SH-SY5Y (cell line): ENCODE measurements at regions not wholly inside any gene's neighbourhood (a gene's known extent, or its start where the extent isn't known, plus 50 kb on each side); places are given as distances from the start of the nearest gene placed in this dataset.

Experiments
- GATA2 ChIP-seq: IDR thresholded peaks from 2 replicates; pipeline ENCODE4 v1.6.1; 2011; ENCODE audit warnings: mild to moderate bottlenecking, low read depth, low read length
- GATA3 ChIP-seq: IDR thresholded peaks from 2 replicates; pipeline ENCODE4 v1.6.1; 2011; ENCODE audit warnings: low read depth, mild to moderate bottlenecking, low read length, moderate library complexity

DNA sequence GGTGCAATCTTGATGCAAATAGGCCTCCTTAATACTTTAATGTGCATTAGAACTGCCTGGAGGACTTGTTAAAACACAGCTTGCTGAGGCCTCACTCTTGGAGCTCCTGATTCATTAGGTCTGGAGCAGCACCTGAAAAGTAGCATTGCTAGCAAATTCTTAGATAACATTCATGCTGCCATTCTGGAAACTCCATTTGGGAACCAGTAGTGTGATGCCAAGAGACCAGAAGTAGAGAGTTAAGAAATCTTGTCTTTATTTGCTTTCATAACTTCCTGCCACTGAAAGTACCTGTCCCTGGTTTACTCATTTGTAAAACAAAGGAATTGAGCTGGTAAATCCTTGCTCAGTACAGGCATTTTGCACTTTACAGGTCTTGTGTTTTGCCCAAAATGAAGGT is 72.0 kb downstream of the RAP2B start:
- TF ChIP-seq GATA2 (no peak), GATA3 (no peak)
